GM12891 (cell line): ENCODE measurements at regions not wholly inside any gene's neighbourhood (a gene's known extent, or its start where the extent isn't known, plus 50 kb on each side); places are given as distances from the start of the nearest gene placed in this dataset.
"Not testable (repeated sequence)": the region's sequence is repeated elsewhere in the genome, so short reads cannot be mapped to it uniquely, and the experiment has no call there.

Experiments
- DNase-seq: peaks from one replicate; pipeline ENCODE4 v3.0.0; 2011; ENCODE audit warnings: low spot score; ENCODE audit not compliant: insufficient read length
- FAIRE-seq: peaks from 2 replicates; lab custom pipeline; 2011; peaks lifted over from hg19 to GRCh38; lab: Jason Lieb, UNC
- PAX5 ChIP-seq: IDR thresholded peaks from 2 replicates; pipeline ENCODE4 v1.6.1; 2011; ENCODE audit warnings: low read length, moderate library complexity, mild to moderate bottlenecking; ENCODE audit not compliant: insufficient read depth, severe bottlenecking
- POLR2A ChIP-seq: IDR thresholded peaks from 2 replicates; pipeline ENCODE4 v1.6.1; 2011; ENCODE audit warnings: low read depth, low read length, control low read depth
- POLR2AphosphoS5 ChIP-seq: IDR thresholded peaks from 2 replicates; pipeline ENCODE4 v1.6.1; 2011; ENCODE audit warnings: low read depth, low read length, control low read depth
- POU2F2 ChIP-seq: IDR thresholded peaks from 2 replicates; pipeline ENCODE4 v1.6.1; 2011; ENCODE audit warnings: low read depth, mild to moderate bottlenecking, control low read depth, low read length, moderate library complexity
- SPI1 ChIP-seq: IDR thresholded peaks from 2 replicates; pipeline ENCODE4 v1.6.1; 2011; ENCODE audit warnings: low read depth, low read length, control low read depth
- TAF1 ChIP-seq: IDR thresholded peaks from 2 replicates; pipeline ENCODE4 v1.6.1; 2011; ENCODE audit warnings: low read depth, low read length, control low read depth

GRCh38 chr2:18971069-18971378 lies 381.7 kb upstream of the NT5C1B start:
- FAIRE-seq, result no peak
- DNase-seq, result no peak
- no peak for TF ChIP-seq PAX5
- no peak for TF ChIP-seq POLR2AphosphoS5
- no peak for TF ChIP-seq POLR2A
- TF ChIP-seq TAF1, result no peak
- no peak for TF ChIP-seq POU2F2
- no peak for TF ChIP-seq SPI1

- TF ChIP-seq TAF1 (no peak), POU2F2 (no peak)
- DNase-seq (no peak), FAIRE-seq (no peak)
These were observed 376.8 kb upstream of the NT5C1B start for GRCh38 chr2:18966131-18966530.

GRCh38 chr2:18963739-18964256 lies 374.4 kb upstream of the NT5C1B start:
- FAIRE-seq, DNase-seq: not testable (repeated sequence)

- TF ChIP-seq TAF1, result no peak
- no peak for FAIRE-seq
These were observed 372.6 kb upstream of the NT5C1B start for GRCh38 chr2:18961991-18962421.

GRCh38 chr2:18959952-18960717 lies 370.8 kb upstream of the NT5C1B start:
- no peak for TF ChIP-seq PAX5
- no peak for FAIRE-seq
- no peak for DNase-seq

More at GRCh38 chr2:18961991-18962421, 372.6 kb upstream of the NT5C1B start:
- no peak for DNase-seq

- FAIRE-seq (no peak), DNase-seq (no peak)
- TF ChIP-seq POLR2A, result no peak
- TF ChIP-seq TAF1, result no peak
- TF ChIP-seq PAX5, result no peak
- no peak for TF ChIP-seq SPI1
- TF ChIP-seq POLR2AphosphoS5, result no peak
These were observed 369.8 kb upstream of the NT5C1B start for GRCh38 chr2:18959200-18959599.

GRCh38 chr2:18957909-18958308 lies 368.5 kb upstream of the NT5C1B start:
- no peak for DNase-seq
- TF ChIP-seq POLR2A (no peak), POU2F2 (no peak), PAX5 (no peak), SPI1 (no peak), TAF1 (no peak), POLR2AphosphoS5 (no peak)
- no peak for FAIRE-seq

GRCh38 chr2:18950361-18950851 lies 361.0 kb upstream of the NT5C1B start:
- TF ChIP-seq POU2F2 (no peak), TAF1 (no peak), POLR2A (no peak), SPI1 (no peak), POLR2AphosphoS5 (no peak), PAX5 (no peak)
- FAIRE-seq (no peak), DNase-seq (no peak)

GRCh38 chr2:18949871-18950270 lies 360.5 kb upstream of the NT5C1B start:
- FAIRE-seq, result no peak

GRCh38 chr2:18940184-18940583 lies 350.8 kb upstream of the NT5C1B start:
- DNase-seq, result peak; percentile 10

More at GRCh38 chr2:18949871-18950270, 360.5 kb upstream of the NT5C1B start:
- TF ChIP-seq SPI1, result no peak
- no peak for TF ChIP-seq POLR2A
- no peak for TF ChIP-seq PAX5
- TF ChIP-seq POLR2AphosphoS5, result no peak
- no peak for TF ChIP-seq TAF1
- no peak for TF ChIP-seq POU2F2
- no peak for DNase-seq

GRCh38 chr2:18939740-18940139 lies 350.4 kb upstream of the NT5C1B start:
- FAIRE-seq, DNase-seq: not testable (repeated sequence)

More at GRCh38 chr2:18940184-18940583, 350.8 kb upstream of the NT5C1B start:
- FAIRE-seq, result peak; percentile 76
- no peak for TF ChIP-seq POU2F2
- peak; percentile 93 for TF ChIP-seq SPI1

- DNase-seq (no peak), FAIRE-seq (no peak)
- TF ChIP-seq TAF1 (no peak), POLR2AphosphoS5 (no peak), POLR2A (no peak), SPI1 (no peak), POU2F2 (no peak), PAX5 (no peak)
These were observed 345.5 kb upstream of the NT5C1B start for GRCh38 chr2:18934886-18935285.
